ENCODE measurements at regions not wholly inside any gene's neighbourhood (a gene's known extent, or its start where the extent isn't known, plus 50 kb on each side); places are given as distances from the start of the nearest gene placed in this dataset.

DNA sequence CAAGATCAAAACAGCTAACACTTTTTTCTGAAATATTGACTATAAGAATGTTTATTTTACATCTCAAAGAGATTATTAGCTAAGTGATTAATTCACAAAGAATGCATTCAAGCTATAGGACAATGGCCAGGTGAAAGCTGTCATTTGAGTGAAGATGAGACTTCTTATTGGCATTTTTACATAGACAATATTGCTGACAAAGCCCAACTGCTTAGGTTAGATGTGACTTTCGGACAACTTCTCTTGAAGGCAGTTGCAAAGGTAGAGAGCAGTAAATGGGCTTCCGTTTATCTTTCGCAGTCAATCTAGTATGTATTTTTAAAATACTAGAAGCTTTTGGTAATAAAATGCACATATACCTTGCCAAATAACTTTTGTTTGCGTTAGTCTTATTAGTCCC lies 1041.3 kb downstream of the AMY1C start:
- TF ChIP-seq, protein P1, sequence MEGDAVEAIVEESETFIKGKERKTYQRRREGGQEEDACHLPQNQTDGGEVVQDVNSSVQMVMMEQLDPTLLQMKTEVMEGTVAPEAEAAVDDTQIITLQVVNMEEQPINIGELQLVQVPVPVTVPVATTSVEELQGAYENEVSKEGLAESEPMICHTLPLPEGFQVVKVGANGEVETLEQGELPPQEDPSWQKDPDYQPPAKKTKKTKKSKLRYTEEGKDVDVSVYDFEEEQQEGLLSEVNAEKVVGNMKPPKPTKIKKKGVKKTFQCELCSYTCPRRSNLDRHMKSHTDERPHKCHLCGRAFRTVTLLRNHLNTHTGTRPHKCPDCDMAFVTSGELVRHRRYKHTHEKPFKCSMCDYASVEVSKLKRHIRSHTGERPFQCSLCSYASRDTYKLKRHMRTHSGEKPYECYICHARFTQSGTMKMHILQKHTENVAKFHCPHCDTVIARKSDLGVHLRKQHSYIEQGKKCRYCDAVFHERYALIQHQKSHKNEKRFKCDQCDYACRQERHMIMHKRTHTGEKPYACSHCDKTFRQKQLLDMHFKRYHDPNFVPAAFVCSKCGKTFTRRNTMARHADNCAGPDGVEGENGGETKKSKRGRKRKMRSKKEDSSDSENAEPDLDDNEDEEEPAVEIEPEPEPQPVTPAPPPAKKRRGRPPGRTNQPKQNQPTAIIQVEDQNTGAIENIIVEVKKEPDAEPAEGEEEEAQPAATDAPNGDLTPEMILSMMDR (IDR thresholded peaks at IDR 0.05; ENCODE audit: low read depth, low read length): no peak
- TF ChIP-seq POLR2A (IDR thresholded peaks at IDR 0.05; ENCODE audit: extremely low read depth, insufficient read length): no peak
- TF ChIP-seq, protein P2, sequence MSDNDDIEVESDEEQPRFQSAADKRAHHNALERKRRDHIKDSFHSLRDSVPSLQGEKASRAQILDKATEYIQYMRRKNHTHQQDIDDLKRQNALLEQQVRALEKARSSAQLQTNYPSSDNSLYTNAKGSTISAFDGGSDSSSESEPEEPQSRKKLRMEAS (IDR thresholded peaks at IDR 0.05; ENCODE audit: low read depth, low read length): no peak
